GM18858 (cell line): ENCODE measurements at regions not wholly inside any gene's neighbourhood (a gene's known extent, or its start where the extent isn't known, plus 50 kb on each side); places are given as distances from the start of the nearest gene placed in this dataset.

ENCODE experiments used
- ATAC-seq: cut with Tn5 transposase; IDR thresholded peaks from one replicate; pipeline ENCODE4 v1.9.1; 2021; ENCODE audit not compliant: unreplicated experiment

- no peak for ATAC-seq
Observed at GRCh38 chr5:120988941-120989340, 524.8 kb downstream of the PRR16 start.

GRCh38 chr5:120991569-120991968 lies 527.5 kb downstream of the PRR16 start:
- ATAC-seq = no peak

GRCh38 chr5:120994112-120994511 lies 530.0 kb downstream of the PRR16 start:
- no peak for ATAC-seq

GRCh38 chr5:120999550-120999949 lies 535.5 kb downstream of the PRR16 start:
- ATAC-seq = no peak

- no peak for ATAC-seq
Observed at GRCh38 chr5:121006217-121006616, 542.1 kb downstream of the PRR16 start.

- ATAC-seq = no peak
Observed at GRCh38 chr5:121008041-121008440, 543.9 kb downstream of the PRR16 start.

- no peak for ATAC-seq
Observed at GRCh38 chr5:121009058-121009457, 545.0 kb downstream of the PRR16 start.

GRCh38 chr5:121018004-121018403 lies 553.9 kb downstream of the PRR16 start:
- no peak for ATAC-seq

GRCh38 chr5:121019106-121019505 lies 555.0 kb downstream of the PRR16 start:
- ATAC-seq = no peak

GRCh38 chr5:121019734-121020133 lies 555.6 kb downstream of the PRR16 start:
- no peak for ATAC-seq

- ATAC-seq = no peak
Observed at GRCh38 chr5:121021681-121022080, 557.6 kb downstream of the PRR16 start.

- ATAC-seq = no peak
Observed at GRCh38 chr5:121024416-121025311, 560.6 kb downstream of the PRR16 start.

- no peak for ATAC-seq
Observed at GRCh38 chr5:121025671-121026070, 561.6 kb downstream of the PRR16 start.

- ATAC-seq = no peak
Observed at GRCh38 chr5:121027636-121028035, 563.5 kb downstream of the PRR16 start.

- no peak for ATAC-seq
Observed at GRCh38 chr5:121029536-121030245, 565.6 kb downstream of the PRR16 start.

GRCh38 chr5:121031491-121031890 lies 567.4 kb downstream of the PRR16 start:
- ATAC-seq = no peak

- no peak for ATAC-seq
Observed at GRCh38 chr5:121033334-121033733, 569.2 kb downstream of the PRR16 start.

- no peak for ATAC-seq
Observed at GRCh38 chr5:121038438-121038837, 574.3 kb downstream of the PRR16 start.

GRCh38 chr5:121049971-121050370 lies 585.9 kb downstream of the PRR16 start:
- ATAC-seq = no peak

- ATAC-seq = no peak
Observed at GRCh38 chr5:121053055-121053985, 589.2 kb downstream of the PRR16 start.

- ATAC-seq = no peak
Observed at GRCh38 chr5:121055586-121055985, 591.5 kb downstream of the PRR16 start.
